Fibroblast of mammary gland (primary cell): ENCODE measurements at regions not wholly inside any gene's neighbourhood (a gene's known extent, or its start where the extent isn't known, plus 50 kb on each side); places are given as distances from the start of the nearest gene placed in this dataset.

Experiments
- DNase-seq: peaks from one replicate; pipeline ENCODE4 v3.0.0-alpha.2; 2010; ENCODE audit warnings: low read depth
- H3K4me3 ChIP-seq: 2 replicates; pipeline ENCODE4 v1.5.1; 2011; ENCODE audit warnings: low read depth, mild to moderate bottlenecking, low read length, moderate library complexity; ENCODE audit not compliant: control insufficient read depth
- CTCF ChIP-seq: conservative IDR thresholded peaks from 2 replicates; pipeline ENCODE4 v1.5.1; 2011; ENCODE audit warnings: low read depth, low read length, inconsistent platforms; ENCODE audit not compliant: control insufficient read depth, insufficient read depth

GRCh38 chr12:115398311-115398781 is 714.4 kb upstream of the TBX3 start:
- no peak for DNase-seq
- no peak overlapping the region for H3K4me3 ChIP-seq
- no peak for TF ChIP-seq CTCF

GRCh38 chr12:115396567-115396966 is 712.6 kb upstream of the TBX3 start:
- no peak for DNase-seq
- TF ChIP-seq CTCF = no peak
- H3K4me3 ChIP-seq = no peak overlapping the region

- H3K4me3 ChIP-seq = no peak overlapping the region
- DNase-seq = peak; percentile 23
- TF ChIP-seq CTCF = no peak
Observed at GRCh38 chr12:115394496-115395220, 710.7 kb upstream of the TBX3 start.

- TF ChIP-seq CTCF = no peak
- no peak for DNase-seq
- H3K4me3 ChIP-seq = no peak overlapping the region
Observed at GRCh38 chr12:115388139-115388538, 704.2 kb upstream of the TBX3 start.

- TF ChIP-seq CTCF = no peak
- no peak overlapping the region for H3K4me3 ChIP-seq
- no peak for DNase-seq
Observed at GRCh38 chr12:115387467-115387901, 703.5 kb upstream of the TBX3 start.

GRCh38 chr12:115386946-115387345 is 703.0 kb upstream of the TBX3 start:
- TF ChIP-seq CTCF = no peak
- no peak overlapping the region for H3K4me3 ChIP-seq
- no peak for DNase-seq

- no peak overlapping the region for H3K4me3 ChIP-seq
- DNase-seq = no peak
- no peak for TF ChIP-seq CTCF
Observed at GRCh38 chr12:115385141-115385540, 701.2 kb upstream of the TBX3 start.
